ENCODE measurements at regions not wholly inside any gene's neighbourhood (a gene's known extent, or its start where the extent isn't known, plus 50 kb on each side); places are given as distances from the start of the nearest gene placed in this dataset.

- no peak for DNase-seq (ENCODE audit: low read depth)
Observed at GRCh38 chr11:129590753-129591475, 215.3 kb downstream of the BARX2 start.

- no peak for DNase-seq (ENCODE audit: low read depth)
Observed at GRCh38 chr11:129591527-129591926, 215.9 kb downstream of the BARX2 start.

- DNase-seq (ENCODE audit: low read depth) = no peak
Observed at GRCh38 chr11:129592191-129592590, 216.5 kb downstream of the BARX2 start.

GRCh38 chr11:129593098-129593497, 217.4 kb downstream of the BARX2 start:
- DNase-seq (ENCODE audit: low read depth) = no peak

GRCh38 chr11:129595038-129595962, 219.7 kb downstream of the BARX2 start:
- DNase-seq (ENCODE audit: low read depth) = no peak

- DNase-seq (ENCODE audit: low read depth) = no peak
Observed at GRCh38 chr11:129596351-129596750, 219.3 kb upstream of the TMEM45B start.

- DNase-seq (ENCODE audit: low read depth) = no peak
Observed at GRCh38 chr11:129598378-129598777, 217.3 kb upstream of the TMEM45B start.

- no peak for DNase-seq (ENCODE audit: low read depth)
Observed at GRCh38 chr11:129605815-129606214, 209.8 kb upstream of the TMEM45B start.

- no peak for DNase-seq (ENCODE audit: low read depth)
Observed at GRCh38 chr11:129608711-129609110, 206.9 kb upstream of the TMEM45B start.

- no peak for DNase-seq (ENCODE audit: low read depth)
Observed at GRCh38 chr11:129610125-129610524, 205.5 kb upstream of the TMEM45B start.

- no peak for DNase-seq (ENCODE audit: low read depth)
Observed at GRCh38 chr11:129610545-129610944, 205.1 kb upstream of the TMEM45B start.

GRCh38 chr11:129611661-129612446, 203.8 kb upstream of the TMEM45B start:
- DNase-seq (ENCODE audit: low read depth) = no peak

GRCh38 chr11:129612447-129612961, 203.1 kb upstream of the TMEM45B start:
- DNase-seq (ENCODE audit: low read depth) = no peak

GRCh38 chr11:129613071-129613470, 202.6 kb upstream of the TMEM45B start:
- DNase-seq (ENCODE audit: low read depth) = no peak

- DNase-seq (ENCODE audit: low read depth) = no peak
Observed at GRCh38 chr11:129614256-129614944, 201.2 kb upstream of the TMEM45B start.

- no peak for DNase-seq (ENCODE audit: low read depth)
Observed at GRCh38 chr11:129618046-129618569, 197.5 kb upstream of the TMEM45B start.

GRCh38 chr11:129620237-129621104, 195.2 kb upstream of the TMEM45B start:
- DNase-seq (ENCODE audit: low read depth) = no peak

GRCh38 chr11:129625930-129626329, 189.7 kb upstream of the TMEM45B start:
- no peak for DNase-seq (ENCODE audit: low read depth)

- DNase-seq (ENCODE audit: low read depth) = no peak
Observed at GRCh38 chr11:129631201-129631600, 184.4 kb upstream of the TMEM45B start.

GRCh38 chr11:129636926-129637325, 178.7 kb upstream of the TMEM45B start:
- no peak for DNase-seq (ENCODE audit: low read depth)
